Endothelial cell of umbilical vein (primary cell): ENCODE measurements at regions not wholly inside any gene's neighbourhood (a gene's known extent, or its start where the extent isn't known, plus 50 kb on each side); places are given as distances from the start of the nearest gene placed in this dataset.

Source experiments
- BruUV-seq: library from RNA; stranded (reverse); fragments of 400-500 nt; replicated peaks from 2 replicates; lab custom pipeline; 2021; lab: Mats Ljungman, UMichigan
- CTCF ChIA-PET: fragments of 300-600, 350-600 bp; sonication (Branson Sonifier 250); formaldehyde crosslinking; loops from one replicate; lab custom pipeline; 2021; ENCODE audit warnings: antibody characterized with exemption, inconsistent platforms; lab: Charles Lee
- POLR2A ChIA-PET: fragments of 300-600, 350-600 bp; sonication (Branson Sonifier 250); formaldehyde crosslinking; loops from one replicate; lab custom pipeline; 2021; ENCODE audit warnings: antibody characterized with exemption, inconsistent platforms; lab: Charles Lee
- DNase-seq: peaks from one replicate; pipeline ENCODE4 v3.0.0-alpha.2; 2011; ENCODE audit warnings: low read depth, low spot score
- FAIRE-seq: peaks from 2 replicates; lab custom pipeline; 2011; peaks lifted over from hg19 to GRCh38; lab: Jason Lieb, UNC
- H2AFZ ChIP-seq: 2 replicates; pipeline ENCODE4 v1.6.0; 2012; ENCODE audit warnings: low read depth, low read length, control low read depth, inconsistent platforms
- H3K27ac ChIP-seq: 2 replicates; pipeline ENCODE4 v1.5.1; 2011; ENCODE audit warnings: low read depth, mild to moderate bottlenecking, control low read depth, low read length, moderate library complexity; ENCODE audit not compliant: insufficient read depth
- H3K27me3 ChIP-seq, 2 experiments: 2 replicates each; pipeline versions ENCODE4 v1.6.0 to v1.6.1; 2011; ENCODE audit warnings: low read length in 2 of 2, mixed read lengths in 1 of 2; ENCODE audit not compliant: control insufficient read depth in 2 of 2, insufficient read depth in 2 of 2
- H3K36me3 ChIP-seq, 2 experiments: 2 replicates in 1 of 2; 3 replicates in 1 of 2; pipeline ENCODE4 v1.5.1; 2011; ENCODE audit warnings: low read length in 2 of 2, mild to moderate bottlenecking in 1 of 2, moderate library complexity in 1 of 2; ENCODE audit not compliant: control insufficient read depth in 2 of 2, insufficient read depth in 2 of 2; ENCODE audit errors: extremely low read depth in 1 of 2
- H3K4me1 ChIP-seq: 3 replicates; pipeline ENCODE4 v1.5.1; 2011; ENCODE audit warnings: mild to moderate bottlenecking, low read length; ENCODE audit not compliant: control insufficient read depth, insufficient read depth; ENCODE audit errors: extremely low read depth
- H3K4me2 ChIP-seq: 2 replicates; pipeline ENCODE4 v1.6.1; 2011; ENCODE audit warnings: low read length, control low read depth, mixed read lengths; ENCODE audit not compliant: insufficient read depth
- H3K4me3 ChIP-seq, 3 experiments: fragments of 200-600 bp in 1 of 3; sonication (generic), shearing (Covaris generic) in 1 of 3; replicated peaks in 1 of 3; 2 replicates each; pipeline ENCODE4 v1.5.1; 2011 to 2016; ENCODE audit warnings: control low read depth in 3 of 3, low read length in 3 of 3, mild to moderate bottlenecking in 2 of 3, inconsistent platforms in 1 of 3, low read depth in 1 of 3, moderate library complexity in 1 of 3; ENCODE audit not compliant: insufficient read depth in 1 of 3
- H3K79me2 ChIP-seq: 2 replicates; pipeline ENCODE4 v1.6.0; 2012; ENCODE audit warnings: low read length, inconsistent platforms; ENCODE audit not compliant: control insufficient read depth, insufficient read depth
- H3K9ac ChIP-seq: replicated peaks from 2 replicates; pipeline ENCODE3; 2011; ENCODE audit warnings: low read length, control low read depth; ENCODE audit not compliant: insufficient read depth; ENCODE audit errors: extremely low read depth
- H3K9me1 ChIP-seq: replicated peaks from 3 replicates; pipeline ENCODE4 v1.6.0; 2011; ENCODE audit warnings: mild to moderate bottlenecking, low read length; ENCODE audit not compliant: control insufficient read depth, insufficient read depth; ENCODE audit errors: extremely low read depth
- H3K9me3 ChIP-seq: replicated peaks from 2 replicates; pipeline ENCODE4 v1.5.1; 2012; ENCODE audit warnings: low read length, inconsistent platforms; ENCODE audit not compliant: control insufficient read depth, insufficient read depth
- H4K20me1 ChIP-seq: replicated peaks from 2 replicates; pipeline ENCODE3; 2011; ENCODE audit warnings: mild to moderate bottlenecking, low read length; ENCODE audit not compliant: control insufficient read depth, insufficient read depth; ENCODE audit errors: extremely low read depth
- EZH2 ChIP-seq: IDR thresholded peaks from 2 replicates; pipeline ENCODE4 v1.6.1; 2012; ENCODE audit warnings: borderline replicate concordance, low read depth, mild to moderate bottlenecking, moderate library complexity, low read length, inconsistent platforms; ENCODE audit not compliant: severe bottlenecking
- FOS ChIP-seq: IDR thresholded peaks from 2 replicates; pipeline ENCODE4 v1.6.1; 2011; ENCODE audit warnings: mild to moderate bottlenecking, low read length, moderate library complexity, borderline replicate concordance; ENCODE audit not compliant: insufficient read depth
- GATA2 ChIP-seq: IDR thresholded peaks from 2 replicates; pipeline ENCODE4 v1.7.0; 2011; ENCODE audit warnings: low read depth, mild to moderate bottlenecking, moderate library complexity, mixed read lengths, low read length; ENCODE audit not compliant: insufficient read length, insufficient read depth
- JUN ChIP-seq: IDR thresholded peaks from 2 replicates; pipeline ENCODE4 v1.6.1; 2011; ENCODE audit warnings: borderline replicate concordance, low read depth; ENCODE audit not compliant: insufficient read length, insufficient read depth
- MAX ChIP-seq: IDR thresholded peaks from 2 replicates; pipeline ENCODE4 v1.6.1; 2011; ENCODE audit not compliant: insufficient read depth, insufficient read length
- MYC ChIP-seq: IDR thresholded peaks from one replicate; pipeline ENCODE4 v1.6.1; 2011; ENCODE audit warnings: mild to moderate bottlenecking, low read depth, low read length
- POLR2A ChIP-seq: IDR thresholded peaks from 2 replicates; pipeline ENCODE4 v1.6.1; 2012; ENCODE audit warnings: low read depth, mild to moderate bottlenecking, control low read depth, low read length
- POLR2AphosphoS5 ChIP-seq: IDR thresholded peaks from 2 replicates; pipeline ENCODE4 v1.6.1; 2012; ENCODE audit warnings: low read depth, mild to moderate bottlenecking, control low read depth, low read length, moderate library complexity; ENCODE audit not compliant: insufficient read depth
- dilution Hi-C: fragments of 300-500 bp; cut with MboI; formaldehyde crosslinking; loops from one replicate; pipeline ENCODE4 v1.15.0; 2019; ENCODE audit warnings: low sequenced_read_pairs; ENCODE audit not compliant: extremely low pct_ligation_motif_present
- intact Hi-C: fragments of 100-400 bp; cut with micrococcal nuclease; formaldehyde crosslinking; loops from one replicate; pipeline ENCODE4 v1.10.0; 2022
- TF ChIP-seq, protein P1 (sequence below), 2 donors: IDR thresholded peaks; 1 replicate in 1 of 2; 2 replicates in 1 of 2; pipeline ENCODE4 v1.5.1; 2011; ENCODE audit warnings: low read length in 2 of 2, mild to moderate bottlenecking in 2 of 2, moderate library complexity in 2 of 2, control low read depth in 1 of 2, inconsistent platforms in 1 of 2, low read depth in 1 of 2; ENCODE audit not compliant: insufficient read depth in 1 of 2; ENCODE audit errors: extremely low read depth in 1 of 2

DNA sequence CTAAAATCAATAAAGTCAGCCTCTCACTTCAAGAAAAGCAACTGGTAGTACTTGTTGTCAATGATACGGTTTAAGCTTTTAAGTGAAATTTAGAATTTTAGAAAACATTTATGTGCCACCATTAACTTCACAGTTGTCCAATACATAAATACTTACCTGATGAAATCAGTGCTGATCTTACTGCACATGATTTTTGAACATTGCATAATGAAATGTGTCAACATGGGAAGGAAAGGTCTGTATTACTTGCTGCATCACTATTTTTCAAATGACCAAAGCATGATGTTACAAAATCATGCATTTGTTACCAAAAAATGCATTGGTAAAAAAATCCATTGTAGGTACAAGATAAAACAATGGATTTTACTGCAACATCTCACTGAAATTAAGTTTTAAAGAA is 284.3 kb downstream of the EPM2A start:
- ChIA-PET POLR2A (no interaction called here), CTCF (interaction anchor here (1.4 kb wide), 1 partner anchor 253 kb away, joined by 3 read pairs; no protein-coding TSS in a partner anchor)
- Histone ChIP-seq H3K79me2 (no peaks in the 10 kb centered on the region), H3K36me3 (no peaks in the 10 kb centered on the region), H3K4me2 (no peak overlapping the region), H4K20me1 (no peaks in the 10 kb centered on the region), H3K4me1 (no peaks in the 10 kb centered on the region), H3K27me3 (no peaks in the 10 kb centered on the region), H3K9me3 (no peaks in the 10 kb centered on the region), H3K27ac (no peak overlapping the region), H3K9me1 (no peaks in the 10 kb centered on the region), H3K4me3 (no peak overlapping the region), H2AFZ (no peak overlapping the region), H3K9ac (no peak overlapping the region)
- no peak for DNase-seq
- BruUV-seq, result no TSS peak
- TF ChIP-seq, protein P1, sequence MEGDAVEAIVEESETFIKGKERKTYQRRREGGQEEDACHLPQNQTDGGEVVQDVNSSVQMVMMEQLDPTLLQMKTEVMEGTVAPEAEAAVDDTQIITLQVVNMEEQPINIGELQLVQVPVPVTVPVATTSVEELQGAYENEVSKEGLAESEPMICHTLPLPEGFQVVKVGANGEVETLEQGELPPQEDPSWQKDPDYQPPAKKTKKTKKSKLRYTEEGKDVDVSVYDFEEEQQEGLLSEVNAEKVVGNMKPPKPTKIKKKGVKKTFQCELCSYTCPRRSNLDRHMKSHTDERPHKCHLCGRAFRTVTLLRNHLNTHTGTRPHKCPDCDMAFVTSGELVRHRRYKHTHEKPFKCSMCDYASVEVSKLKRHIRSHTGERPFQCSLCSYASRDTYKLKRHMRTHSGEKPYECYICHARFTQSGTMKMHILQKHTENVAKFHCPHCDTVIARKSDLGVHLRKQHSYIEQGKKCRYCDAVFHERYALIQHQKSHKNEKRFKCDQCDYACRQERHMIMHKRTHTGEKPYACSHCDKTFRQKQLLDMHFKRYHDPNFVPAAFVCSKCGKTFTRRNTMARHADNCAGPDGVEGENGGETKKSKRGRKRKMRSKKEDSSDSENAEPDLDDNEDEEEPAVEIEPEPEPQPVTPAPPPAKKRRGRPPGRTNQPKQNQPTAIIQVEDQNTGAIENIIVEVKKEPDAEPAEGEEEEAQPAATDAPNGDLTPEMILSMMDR (IDR thresholded peaks at IDR 0.05; ENCODE audit: extremely low read depth in 1 of 2, insufficient read depth in 1 of 2, low read depth in 1 of 2, low read length in 2 of 2), result no peak
- no peak for TF ChIP-seq GATA2
- TF ChIP-seq MAX, result no peak
- TF ChIP-seq MYC, result no peak
- TF ChIP-seq JUN, result no peak
- no peak for TF ChIP-seq POLR2A
- no peak for TF ChIP-seq POLR2AphosphoS5
- TF ChIP-seq FOS, result no peak
- no peak for TF ChIP-seq EZH2
- FAIRE-seq, result no peak
- intact Hi-C loops, result no loop called here
- dilution Hi-C loops, result no loop called here
